ENCODE measurements at regions not wholly inside any gene's neighbourhood (a gene's known extent, or its start where the extent isn't known, plus 50 kb on each side); places are given as distances from the start of the nearest gene placed in this dataset.

GRCh38 chr13:109468123-109468522 is 318.3 kb downstream of the IRS2 start:
- H3K9me3 ChIP-seq (ENCODE audit: insufficient read depth, low read length, severe bottlenecking) = peaks cover 7% of the 10 kb centered on the region
- H3K27ac ChIP-seq (ENCODE audit: low read length) = no peak overlapping the region
- H3K4me3 ChIP-seq (ENCODE audit: low read depth in 1 of 2, low read length in 2 of 2) = no peak overlapping the region
- H3K36me3 ChIP-seq (ENCODE audit: insufficient read depth, low read length) = no peaks in the 10 kb centered on the region
- no peaks in the 10 kb centered on the region for H3K4me1 ChIP-seq (ENCODE audit: insufficient read depth, low read length)
- 0 out of 2 replicates have a peak, but pooled peaks cover 7% of the 10 kb centered on the region for H3K79me2 ChIP-seq (ENCODE audit: insufficient read depth, low read length)
- H4K20me1 ChIP-seq (ENCODE audit: insufficient read depth, low read length) = no peaks in the 10 kb centered on the region
- H3K27me3 ChIP-seq (ENCODE audit: insufficient read depth, low read length, poor library complexity) = no peaks in the 10 kb centered on the region
- no peak overlapping the region for H2AFZ ChIP-seq (ENCODE audit: low read depth, low read length)
- H3K4me2 ChIP-seq (ENCODE audit: insufficient read depth, low read length) = no peak overlapping the region
- DNase-seq = no peak
- no peak overlapping the region for H3K9ac ChIP-seq (ENCODE audit: low read depth, low read length)
- no peak for ATAC-seq (ENCODE audit: insufficient read depth, low read depth)
- TF ChIP-seq CTCF (IDR thresholded peaks at IDR 0.05; ENCODE audit: borderline replicate concordance, extremely low read depth, low read length, poor library complexity, severe bottlenecking) (no peak), EZH2 (IDR thresholded peaks at IDR 0.05; ENCODE audit: borderline replicate concordance, low read depth, low read length, severe bottlenecking) (no peak)

- peak; percentile 53; the same call in 2 of the 3 replicates for ATAC-seq (ENCODE audit: insufficient read depth, low read depth)
- peak; percentile 17 for DNase-seq
- no peaks in the 10 kb centered on the region for H3K4me1 ChIP-seq (ENCODE audit: insufficient read depth, low read length)
These were observed 321.2 kb downstream of the IRS2 start for GRCh38 chr13:109465148-109465547.

GRCh38 chr13:109454167-109454917 is 332.0 kb downstream of the IRS2 start:
- Histone ChIP-seq H3K4me2 (ENCODE audit: insufficient read depth, low read length) (no peak overlapping the region), H3K9ac (ENCODE audit: low read depth, low read length) (no peak overlapping the region), H3K79me2 (ENCODE audit: insufficient read depth, low read length) (no peaks in the 10 kb centered on the region), H3K27ac (ENCODE audit: low read length) (no peak overlapping the region), H3K36me3 (ENCODE audit: insufficient read depth, low read length) (peaks cover 21% of the 10 kb centered on the region), H3K4me1 (ENCODE audit: insufficient read depth, low read length) (no peaks in the 10 kb centered on the region), H3K9me3 (ENCODE audit: insufficient read depth, low read length, severe bottlenecking) (peaks cover 18% of the 10 kb centered on the region), H2AFZ (ENCODE audit: low read depth, low read length) (no peak overlapping the region), H3K4me3 (ENCODE audit: low read depth in 1 of 2, low read length in 2 of 2) (no peak overlapping the region), H3K27me3 (ENCODE audit: insufficient read depth, low read length, poor library complexity) (no peaks in the 10 kb centered on the region), H4K20me1 (ENCODE audit: insufficient read depth, low read length) (no peaks in the 10 kb centered on the region)
- no peak for ATAC-seq (ENCODE audit: insufficient read depth, low read depth)
- DNase-seq = no peak
- TF ChIP-seq CTCF (IDR thresholded peaks at IDR 0.05; ENCODE audit: borderline replicate concordance, extremely low read depth, low read length, poor library complexity, severe bottlenecking) (no peak), EZH2 (IDR thresholded peaks at IDR 0.05; ENCODE audit: borderline replicate concordance, low read depth, low read length, severe bottlenecking) (no peak)

More at GRCh38 chr13:109465148-109465547, 321.2 kb downstream of the IRS2 start:
- Histone ChIP-seq H3K36me3 (ENCODE audit: insufficient read depth, low read length) (no peaks in the 10 kb centered on the region), H3K4me2 (ENCODE audit: insufficient read depth, low read length) (no peak overlapping the region), H3K9ac (ENCODE audit: low read depth, low read length) (no peak overlapping the region), H3K9me3 (ENCODE audit: insufficient read depth, low read length, severe bottlenecking) (peaks cover 17% of the 10 kb centered on the region), H4K20me1 (ENCODE audit: insufficient read depth, low read length) (no peaks in the 10 kb centered on the region), H3K4me3 (ENCODE audit: low read depth in 1 of 2, low read length in 2 of 2) (no peak overlapping the region), H3K27me3 (ENCODE audit: insufficient read depth, low read length, poor library complexity) (no peaks in the 10 kb centered on the region), H3K79me2 (ENCODE audit: insufficient read depth, low read length) (0 out of 2 replicates have a peak, but pooled peaks cover 3% of the 10 kb centered on the region), H2AFZ (ENCODE audit: low read depth, low read length) (no peak overlapping the region), H3K27ac (ENCODE audit: low read length) (no peak overlapping the region)
- TF ChIP-seq CTCF (IDR thresholded peaks at IDR 0.05; ENCODE audit: borderline replicate concordance, extremely low read depth, low read length, poor library complexity, severe bottlenecking) (no peak), EZH2 (IDR thresholded peaks at IDR 0.05; ENCODE audit: borderline replicate concordance, low read depth, low read length, severe bottlenecking) (no peak)

Data from DND-41 (cell line).